Breast epithelium (tissue), 4 donors: ENCODE measurements at regions not wholly inside any gene's neighbourhood (a gene's known extent, or its start where the extent isn't known, plus 50 kb on each side); places are given as distances from the start of the nearest gene placed in this dataset.

Source experiments
- DNase-seq, 2 donors: peaks; one replicate each; pipeline ENCODE4 v3.0.0-alpha.2; 2019; ENCODE audit warnings: low spot score in 2 of 2
- H3K27ac ChIP-seq, 2 donors: fragments of 200-600 bp; sonication (generic) in 1 of 2; one replicate each; pipeline ENCODE4 v1.5.1; 2016 to 2019; ENCODE audit warnings: mild to moderate bottlenecking in 1 of 2
- H3K27me3 ChIP-seq, 2 donors: fragments of 200-600 bp; sonication (generic) in 1 of 2; one replicate each; pipeline versions ENCODE4 v1.5.1 to v1.6.0; 2017 to 2019; ENCODE audit warnings: control low read depth in 1 of 2, mild to moderate bottlenecking in 1 of 2
- H3K36me3 ChIP-seq: fragments of 200-600 bp; one replicate; pipeline ENCODE4 v1.5.1; 2019
- H3K4me1 ChIP-seq, 2 donors: fragments of 200-600 bp; sonication (generic); one replicate each; pipeline ENCODE4 v1.5.1; 2016 to 2019; ENCODE audit warnings: control low read depth in 1 of 2
- H3K4me3 ChIP-seq, 3 donors: fragments of 200-600 bp; sonication (generic); 1 replicate in 2 of 3; 2 replicates in 1 of 3; pipeline ENCODE4 v1.5.1; 2016 to 2019; ENCODE audit warnings: mild to moderate bottlenecking in 3 of 3, moderate library complexity in 2 of 3
- H3K9me3 ChIP-seq, 2 donors: fragments of 200-600 bp; sonication (generic) in 1 of 2; one replicate each; pipeline ENCODE4 v1.5.1; 2016 to 2019; ENCODE audit warnings: control low read depth in 1 of 2
- CTCF ChIP-seq, 3 donors: fragments of 450-650 bp; IDR thresholded peaks; one replicate each; pipeline ENCODE4 v1.5.1; 2016 to 2017; ENCODE audit warnings: antibody characterized with exemption in 3 of 3, mild to moderate bottlenecking in 3 of 3, moderate library complexity in 3 of 3
- POLR2A ChIP-seq: fragments of 450-650 bp; IDR thresholded peaks from one replicate; pipeline ENCODE4 v1.6.1; 2016; ENCODE audit warnings: antibody characterized with exemption, mild to moderate bottlenecking, moderate library complexity
- POLR2AphosphoS5 ChIP-seq, 3 donors: sonication (generic); formaldehyde crosslinking; IDR thresholded peaks; one replicate each; pipeline ENCODE4 v1.6.1; 2017; ENCODE audit warnings: antibody characterized with exemption in 3 of 3
- intact Hi-C: fragments of 100-400 bp; cut with DNase I; formaldehyde crosslinking; loops from one replicate; pipeline ENCODE4 v1.15.1; 2023; ENCODE audit warnings: low total_unique reads

- H3K4me3 ChIP-seq: no peak overlapping the region
- H3K4me1 ChIP-seq: no peaks in the 10 kb centered on the region
- no peak for TF ChIP-seq POLR2A
- no peak for TF ChIP-seq POLR2AphosphoS5 (IDR thresholded peaks at IDR 0.05)
- TF ChIP-seq CTCF (IDR thresholded peaks at IDR 0.05): no peak
- H3K27ac ChIP-seq: no peak overlapping the region
- H3K9me3 ChIP-seq: peaks cover 22 to 39% of the 10 kb centered on the region in 2 donors
- no peaks in the 10 kb centered on the region for H3K27me3 ChIP-seq
- intact Hi-C loops: no loop called here
- H3K36me3 ChIP-seq: no peaks in the 10 kb centered on the region
- DNase-seq: no peak
Measured at GRCh38 chr1:73331726-73332125, 866.2 kb downstream of the LRRIQ3 start.

- DNase-seq: no peak
- no peaks in the 10 kb centered on the region for H3K36me3 ChIP-seq
- intact Hi-C loops: no loop called here
- no peaks in the 10 kb centered on the region for H3K27me3 ChIP-seq
- no peak overlapping the region for H3K27ac ChIP-seq
- H3K9me3 ChIP-seq: peaks cover 25 to 38% of the 10 kb centered on the region in 2 donors
- H3K4me3 ChIP-seq: no peak overlapping the region
- no peaks in the 10 kb centered on the region for H3K4me1 ChIP-seq
- no peak for TF ChIP-seq POLR2AphosphoS5 (IDR thresholded peaks at IDR 0.05)
- no peak for TF ChIP-seq POLR2A
- no peak for TF ChIP-seq CTCF (IDR thresholded peaks at IDR 0.05)
Measured at GRCh38 chr1:73327998-73328397, 870.0 kb downstream of the LRRIQ3 start.

- no peak for TF ChIP-seq CTCF (IDR thresholded peaks at IDR 0.05)
- no peak for TF ChIP-seq POLR2AphosphoS5 (IDR thresholded peaks at IDR 0.05)
- no peak for TF ChIP-seq POLR2A
Measured at GRCh38 chr1:73327180-73327793, 870.7 kb downstream of the LRRIQ3 start.

GRCh38 chr1:73326663-73327062, 871.3 kb downstream of the LRRIQ3 start:
- Histone ChIP-seq H3K9me3 (peaks cover 17 to 34% of the 10 kb centered on the region in 2 donors), H3K4me3 (no peak overlapping the region), H3K27ac (no peak overlapping the region), H3K27me3 (no peaks in the 10 kb centered on the region), H3K36me3 (no peaks in the 10 kb centered on the region), H3K4me1 (no peaks in the 10 kb centered on the region)
- intact Hi-C loops: no loop called here
- no peak for DNase-seq
- TF ChIP-seq POLR2A (no peak), POLR2AphosphoS5 (IDR thresholded peaks at IDR 0.05) (no peak), CTCF (IDR thresholded peaks at IDR 0.05) (no peak)

More at GRCh38 chr1:73327180-73327793, 870.7 kb downstream of the LRRIQ3 start:
- Histone ChIP-seq H3K4me1 (no peaks in the 10 kb centered on the region), H3K27me3 (no peaks in the 10 kb centered on the region), H3K9me3 (peaks cover 22 to 38% of the 10 kb centered on the region in 2 donors), H3K27ac (no peak overlapping the region), H3K36me3 (no peaks in the 10 kb centered on the region), H3K4me3 (no peak overlapping the region)
- DNase-seq: no peak
- intact Hi-C loops: no loop called here

- TF ChIP-seq POLR2A: no peak
- TF ChIP-seq CTCF (IDR thresholded peaks at IDR 0.05): no peak
- TF ChIP-seq POLR2AphosphoS5 (IDR thresholded peaks at IDR 0.05): no peak
- no peaks in the 10 kb centered on the region for H3K36me3 ChIP-seq
Measured at GRCh38 chr1:73310797-73311381, 887.1 kb downstream of the LRRIQ3 start.

More at GRCh38 chr1:73310797-73311381, 887.1 kb downstream of the LRRIQ3 start:
- no peak overlapping the region for H3K27ac ChIP-seq
- no peak overlapping the region for H3K4me3 ChIP-seq
- H3K27me3 ChIP-seq: no peaks in the 10 kb centered on the region
- no peak for DNase-seq
- no peaks in the 10 kb centered on the region for H3K4me1 ChIP-seq
- intact Hi-C loops: no loop called here
- no peaks in the 10 kb centered on the region for H3K9me3 ChIP-seq
